ENCODE measurements at regions not wholly inside any gene's neighbourhood (a gene's known extent, or its start where the extent isn't known, plus 50 kb on each side); places are given as distances from the start of the nearest gene placed in this dataset.

GRCh38 chr2:173763641-173764040 is 201.5 kb downstream of the SP3 start:
- DNase-seq (ENCODE audit: low read depth), result no peak
- Histone ChIP-seq H3K4me3 (ENCODE audit: low read depth, low read length) (no peak overlapping the region), H3K27me3 (ENCODE audit: control insufficient read depth, insufficient read depth, low read length) (no peaks in the 10 kb centered on the region), H3K36me3 (ENCODE audit: control insufficient read depth, insufficient read depth, low read length) (no peaks in the 10 kb centered on the region)
- TF ChIP-seq CTCF (IDR thresholded peaks at IDR 0.05; ENCODE audit: insufficient read depth, low read length, poor library complexity, severe bottlenecking), result no peak

GRCh38 chr2:173764094-173764493 is 201.1 kb downstream of the SP3 start:
- TF ChIP-seq CTCF (IDR thresholded peaks at IDR 0.05; ENCODE audit: insufficient read depth, low read length, poor library complexity, severe bottlenecking), result no peak
- Histone ChIP-seq H3K4me3 (ENCODE audit: low read depth, low read length) (no peak overlapping the region), H3K27me3 (ENCODE audit: control insufficient read depth, insufficient read depth, low read length) (no peaks in the 10 kb centered on the region), H3K36me3 (ENCODE audit: control insufficient read depth, insufficient read depth, low read length) (no peaks in the 10 kb centered on the region)
- DNase-seq (ENCODE audit: low read depth), result no peak

GRCh38 chr2:173766537-173767289 is 198.5 kb downstream of the SP3 start:
- no peak overlapping the region for H3K4me3 ChIP-seq (ENCODE audit: low read depth, low read length)
- H3K27me3 ChIP-seq (ENCODE audit: control insufficient read depth, insufficient read depth, low read length), result no peaks in the 10 kb centered on the region
- TF ChIP-seq CTCF (IDR thresholded peaks at IDR 0.05; ENCODE audit: insufficient read depth, low read length, poor library complexity, severe bottlenecking), result no peak
- no peaks in the 10 kb centered on the region for H3K36me3 ChIP-seq (ENCODE audit: control insufficient read depth, insufficient read depth, low read length)
- no peak for DNase-seq (ENCODE audit: low read depth)

- Histone ChIP-seq H3K4me3 (ENCODE audit: low read depth, low read length) (no peak overlapping the region), H3K36me3 (ENCODE audit: control insufficient read depth, insufficient read depth, low read length) (no peaks in the 10 kb centered on the region), H3K27me3 (ENCODE audit: control insufficient read depth, insufficient read depth, low read length) (no peaks in the 10 kb centered on the region)
- no peak for TF ChIP-seq CTCF (IDR thresholded peaks at IDR 0.05; ENCODE audit: insufficient read depth, low read length, poor library complexity, severe bottlenecking)
- DNase-seq (ENCODE audit: low read depth), result no peak
These were observed 194.1 kb downstream of the SP3 start for GRCh38 chr2:173770947-173771678.

GRCh38 chr2:173772205-173772604 is 193.0 kb downstream of the SP3 start:
- H3K4me3 ChIP-seq (ENCODE audit: low read depth, low read length), result no peak overlapping the region
- no peaks in the 10 kb centered on the region for H3K36me3 ChIP-seq (ENCODE audit: control insufficient read depth, insufficient read depth, low read length)
- no peak for TF ChIP-seq CTCF (IDR thresholded peaks at IDR 0.05; ENCODE audit: insufficient read depth, low read length, poor library complexity, severe bottlenecking)
- no peak for DNase-seq (ENCODE audit: low read depth)
- H3K27me3 ChIP-seq (ENCODE audit: control insufficient read depth, insufficient read depth, low read length), result no peaks in the 10 kb centered on the region
